Activated T-cell treated with anti-CD3 and anti-CD28 coated beads, Interleukin-2, amount 50 U/mL, for 72 hours (primary cell): ENCODE measurements at regions not wholly inside any gene's neighbourhood (a gene's known extent, or its start where the extent isn't known, plus 50 kb on each side); places are given as distances from the start of the nearest gene placed in this dataset.
A peak's percentile ranks its signal among the peaks of the same experiment; 100 is the strongest.

Experiments used
- ATAC-seq, 2 donors: fragments of 150-1000 bp; cut with Tn5 transposase; replicated peaks in 1 of 2; 2 replicates each; pipeline ENCODE4 v1.10.0; 2021; ENCODE audit warnings: moderate library complexity in 2 of 2, mild to moderate bottlenecking in 1 of 2
- DNase-seq, 2 donors: peaks; one replicate each; pipeline ENCODE4 v3.0.0; 2021 to 2022; ENCODE audit warnings: mixed read lengths in 1 of 2
- H3K27ac Mint-ChIP-seq: one replicate; pipeline ENCODE4 v1.8.0; 2022; ENCODE audit warnings: mild to moderate bottlenecking, moderate library complexity, mixed read lengths
- H3K27me3 Mint-ChIP-seq: one replicate; pipeline ENCODE4 v1.8.0; 2022; ENCODE audit warnings: low read depth, mixed read lengths
- H3K36me3 Mint-ChIP-seq, 2 donors: one replicate each; pipeline ENCODE4 v1.8.0; 2022; ENCODE audit warnings: mixed read lengths in 2 of 2, mild to moderate bottlenecking in 1 of 2; ENCODE audit not compliant: insufficient read depth in 2 of 2
- H3K4me1 Mint-ChIP-seq: one replicate; pipeline ENCODE4 v1.8.0; 2022; ENCODE audit warnings: low read depth, mixed read lengths
- H3K4me3 Mint-ChIP-seq, 2 donors: one replicate each; pipeline ENCODE4 v1.8.0; 2022; ENCODE audit warnings: mild to moderate bottlenecking in 2 of 2, mixed read lengths in 2 of 2, moderate library complexity in 2 of 2
- H3K9me3 Mint-ChIP-seq, 2 donors: one replicate each; pipeline ENCODE4 v1.8.0; 2022; ENCODE audit warnings: mixed read lengths in 2 of 2

DNA sequence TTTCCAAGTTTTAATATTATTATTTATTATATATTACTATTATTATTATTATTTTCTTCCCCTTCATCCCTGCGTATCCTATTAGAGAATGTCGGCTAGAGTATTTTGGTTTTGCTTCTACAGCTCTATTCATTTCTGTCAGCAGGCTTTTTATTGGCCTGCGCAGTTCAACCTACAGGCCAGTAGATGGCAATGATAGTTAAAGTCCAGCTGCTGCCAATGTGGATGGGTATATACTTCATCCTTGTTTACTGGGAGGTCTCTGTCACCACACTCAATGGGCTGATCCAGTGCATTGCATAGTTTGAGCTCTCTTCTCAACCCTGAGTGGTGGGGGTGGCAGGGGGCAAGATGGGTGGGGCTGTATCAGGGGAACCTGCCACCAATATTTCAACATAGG is 799.8 kb downstream of the NSUN3 start:
- ATAC-seq (no peak), DNase-seq (no peak)
- H3K9me3 Mint-ChIP-seq = peaks cover 7 to 26% of the 10 kb centered on the region in 2 donors
- H3K4me1 Mint-ChIP-seq = no peaks in the 10 kb centered on the region
- no peak overlapping the region for H3K4me3 Mint-ChIP-seq
- peaks cover 0 to 3% of the 10 kb centered on the region in 2 donors for H3K36me3 Mint-ChIP-seq
- H3K27ac Mint-ChIP-seq = no peak overlapping the region
- no peaks in the 10 kb centered on the region for H3K27me3 Mint-ChIP-seq

DNA sequence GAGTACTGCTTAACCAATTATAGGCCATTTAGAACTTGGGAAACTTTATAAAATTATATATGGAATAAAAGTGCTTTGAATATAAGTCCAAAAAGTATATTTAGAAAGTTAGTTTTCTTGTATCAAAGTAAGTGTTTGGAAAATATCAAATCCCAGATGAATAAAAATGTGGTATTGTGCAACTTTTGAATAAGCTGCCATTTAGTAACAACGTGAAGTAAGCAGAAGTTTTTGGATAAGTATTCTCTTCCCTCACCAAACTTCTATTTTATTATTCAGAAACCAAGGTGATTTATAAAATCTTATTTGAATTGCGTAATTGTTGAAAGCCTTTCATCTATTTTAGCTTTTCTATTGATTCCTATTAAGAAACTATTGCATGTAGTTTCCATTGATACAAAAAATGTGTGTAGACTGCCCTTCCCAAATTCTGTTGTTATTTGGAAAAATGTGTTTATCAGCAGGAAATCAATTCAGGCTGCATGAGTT is 806.2 kb downstream of the NSUN3 start:
- DNase-seq = no peak
- Mint-ChIP-seq H3K36me3 (no peaks in the 10 kb centered on the region), H3K27me3 (no peaks in the 10 kb centered on the region), H3K27ac (no peak overlapping the region), H3K9me3 (peaks cover 3 to 7% of the 10 kb centered on the region in 2 donors), H3K4me1 (no peaks in the 10 kb centered on the region), H3K4me3 (no peak overlapping the region)
- no peak for ATAC-seq

DNA sequence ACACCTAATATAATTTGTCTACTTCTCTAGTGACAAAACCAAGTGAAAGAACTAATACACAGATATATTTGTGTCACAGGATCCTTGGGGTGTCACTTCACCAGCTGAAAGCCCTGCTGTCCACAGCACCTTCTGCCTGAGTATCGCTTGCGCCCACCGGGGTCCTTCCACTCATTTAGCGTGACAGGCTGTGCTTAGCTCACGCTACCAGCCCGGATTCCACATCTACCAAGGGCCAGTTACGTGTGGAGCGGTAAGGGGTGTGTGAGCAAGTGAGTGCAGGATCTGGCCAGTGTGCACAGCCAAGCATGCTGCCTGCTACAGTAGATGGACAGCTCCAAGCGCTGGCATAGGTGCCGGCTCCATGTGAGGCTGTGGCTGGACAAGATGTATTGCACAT is 810.9 kb downstream of the NSUN3 start:
- ATAC-seq (no peak), DNase-seq (no peak)
- Mint-ChIP-seq H3K36me3 (no peaks in the 10 kb centered on the region), H3K27me3 (no peaks in the 10 kb centered on the region), H3K9me3 (no peaks in the 10 kb centered on the region), H3K4me1 (no peaks in the 10 kb centered on the region), H3K27ac (no peak overlapping the region), H3K4me3 (no peak overlapping the region)

DNA sequence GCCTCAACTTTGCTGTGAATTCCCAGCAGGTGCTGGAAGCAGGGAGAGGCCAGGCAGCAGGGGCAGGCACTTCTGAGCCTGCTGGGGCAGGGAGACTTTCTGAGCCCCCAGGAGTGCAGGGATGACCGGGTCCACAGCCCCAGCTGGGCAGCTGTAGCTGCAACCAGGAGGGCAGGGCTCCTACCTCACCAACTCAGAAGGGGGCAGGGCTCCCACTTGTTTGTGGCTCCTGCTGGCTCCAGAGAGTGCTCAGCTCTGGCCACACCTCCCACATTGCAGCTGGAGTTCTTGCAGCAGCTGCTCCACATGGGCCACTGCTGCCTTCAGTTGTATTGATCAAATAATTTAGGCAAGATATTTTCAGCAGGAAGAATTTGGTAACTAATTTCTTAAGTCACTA is 812.3 kb downstream of the NSUN3 start:
- H3K9me3 Mint-ChIP-seq = no peaks in the 10 kb centered on the region
- no peak overlapping the region for H3K4me3 Mint-ChIP-seq
- H3K27ac Mint-ChIP-seq = no peak overlapping the region
- no peaks in the 10 kb centered on the region for H3K36me3 Mint-ChIP-seq
- ATAC-seq = no peak
- no peaks in the 10 kb centered on the region for H3K4me1 Mint-ChIP-seq
- H3K27me3 Mint-ChIP-seq = no peaks in the 10 kb centered on the region
- DNase-seq = no peak

DNA sequence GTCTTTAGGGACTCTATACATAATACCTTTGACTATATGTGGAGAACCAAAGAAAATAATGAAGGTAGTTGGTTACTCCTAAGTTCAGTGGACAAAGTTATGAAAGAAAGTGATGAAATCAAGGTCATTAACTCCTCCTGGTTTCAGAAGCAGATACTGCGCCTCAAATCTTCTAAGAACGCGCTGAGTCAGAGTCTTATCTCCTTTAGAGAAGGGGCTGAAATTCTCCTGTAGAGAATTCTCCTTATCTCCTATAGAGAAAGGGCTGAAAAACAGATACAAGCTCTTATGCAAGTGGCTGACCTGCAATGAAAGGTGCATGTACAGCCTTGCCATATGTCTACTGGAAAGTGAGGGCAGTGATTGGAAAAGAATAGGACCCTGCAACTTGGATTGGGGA is 824.2 kb downstream of the NSUN3 start:
- ATAC-seq = no peak
- no peak for DNase-seq
- H3K9me3 Mint-ChIP-seq = peaks cover 2 to 13% of the 10 kb centered on the region in 2 donors
- no peaks in the 10 kb centered on the region for H3K36me3 Mint-ChIP-seq
- no peaks in the 10 kb centered on the region for H3K27me3 Mint-ChIP-seq
- no peaks in the 10 kb centered on the region for H3K4me1 Mint-ChIP-seq
- no peak overlapping the region for H3K4me3 Mint-ChIP-seq
- H3K27ac Mint-ChIP-seq = no peak overlapping the region

DNA sequence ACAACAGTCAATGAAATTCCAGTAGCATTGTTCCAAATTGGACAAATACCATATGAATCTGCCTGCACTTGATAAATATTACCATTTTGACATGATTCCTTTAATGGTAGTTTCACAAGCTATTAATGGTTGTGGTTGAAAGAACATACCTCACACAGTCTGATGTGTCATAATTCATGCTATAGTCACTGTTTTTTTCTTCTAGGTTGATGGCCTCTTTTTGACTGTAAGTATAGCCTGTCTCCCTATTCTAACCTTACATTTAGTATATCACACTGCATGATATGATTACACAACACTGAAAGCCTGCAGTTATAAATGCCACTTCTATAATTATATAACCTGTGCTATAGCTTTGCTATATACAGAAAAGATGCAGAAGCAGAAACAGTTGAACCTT is 834.1 kb downstream of the NSUN3 start:
- peaks cover 2% of the 10 kb centered on the region in 2 donors for H3K9me3 Mint-ChIP-seq
- no peak for ATAC-seq
- no peaks in the 10 kb centered on the region for H3K4me1 Mint-ChIP-seq
- H3K4me3 Mint-ChIP-seq = no peak overlapping the region
- H3K36me3 Mint-ChIP-seq = no peaks in the 10 kb centered on the region
- H3K27ac Mint-ChIP-seq = no peak overlapping the region
- no peak for DNase-seq
- H3K27me3 Mint-ChIP-seq = no peaks in the 10 kb centered on the region

DNA sequence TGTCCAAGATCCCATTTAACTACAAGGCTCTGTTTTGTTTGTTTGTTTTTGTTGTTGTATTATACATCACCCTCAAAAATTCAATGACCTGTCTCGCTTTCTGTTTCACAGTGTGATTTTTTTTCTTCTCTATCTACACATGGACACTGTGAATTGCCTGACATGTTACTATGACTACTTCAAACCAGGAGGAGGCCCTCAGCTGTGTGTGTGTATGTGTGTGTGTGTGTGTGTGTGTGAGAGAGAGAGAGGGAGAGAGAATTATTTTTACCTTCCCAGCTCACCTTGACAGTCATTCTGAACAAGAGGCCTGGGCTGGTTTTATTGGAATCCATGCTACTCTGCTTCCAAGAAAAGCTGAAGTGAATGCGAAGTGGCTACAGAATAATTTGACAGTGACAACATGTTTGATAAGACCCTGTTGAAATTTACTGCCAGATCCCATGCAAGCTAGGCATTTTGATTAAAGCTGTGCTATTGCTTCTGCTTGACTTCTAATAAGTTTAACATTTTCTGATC is 841.4 kb downstream of the NSUN3 start:
- Mint-ChIP-seq H3K27me3 (no peaks in the 10 kb centered on the region), H3K27ac (no peak overlapping the region), H3K36me3 (no peaks in the 10 kb centered on the region), H3K9me3 (peaks cover 0 to 8% of the 10 kb centered on the region in 2 donors), H3K4me1 (no peaks in the 10 kb centered on the region), H3K4me3 (no peak overlapping the region)
- no peak for ATAC-seq
- no peak for DNase-seq

DNA sequence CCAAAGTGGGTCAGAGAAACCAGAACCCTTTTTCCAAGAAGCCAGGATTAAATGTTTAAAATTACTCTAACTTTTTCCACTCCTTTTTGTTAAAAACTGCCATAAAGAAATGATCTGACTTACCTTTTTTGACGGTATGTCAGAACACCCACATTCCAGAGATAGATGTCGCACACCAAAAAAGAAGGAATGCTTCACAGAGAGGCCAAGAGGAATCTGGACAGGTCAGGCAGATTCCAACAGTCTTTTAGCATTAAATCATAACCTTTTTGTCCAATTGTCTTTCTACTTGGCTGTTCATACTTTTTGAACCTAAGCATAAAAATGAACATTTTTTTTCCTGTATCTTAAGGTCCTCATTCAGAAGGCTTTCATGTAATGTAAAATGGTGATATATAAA is 846.9 kb downstream of the NSUN3 start:
- Mint-ChIP-seq H3K27ac (no peak overlapping the region), H3K4me3 (no peak overlapping the region), H3K4me1 (no peaks in the 10 kb centered on the region), H3K27me3 (no peaks in the 10 kb centered on the region), H3K36me3 (no peaks in the 10 kb centered on the region), H3K9me3 (peaks cover 6 to 8% of the 10 kb centered on the region in 2 donors)
- DNase-seq = no peak
- ATAC-seq = no peak

DNA sequence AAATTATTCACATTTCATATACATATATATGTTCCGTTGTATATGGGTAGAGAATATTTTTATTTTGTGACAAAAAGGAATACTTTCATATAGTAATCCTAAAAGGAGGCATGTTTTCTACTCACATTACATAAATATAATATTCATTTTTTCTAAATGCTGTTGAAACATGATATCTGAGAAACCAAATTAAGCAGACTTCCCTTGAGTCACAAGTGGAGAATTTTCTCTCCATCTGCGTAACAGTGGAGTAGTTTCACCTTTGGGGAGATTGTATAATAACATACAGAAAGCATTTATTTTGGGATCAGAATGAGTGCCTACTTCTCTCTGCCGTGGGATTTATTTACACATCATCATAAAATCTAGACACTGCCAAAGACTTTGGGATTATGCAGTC is 849.8 kb downstream of the NSUN3 start:
- H3K4me3 Mint-ChIP-seq = no peak overlapping the region
- no peaks in the 10 kb centered on the region for H3K4me1 Mint-ChIP-seq
- no peak for ATAC-seq
- H3K36me3 Mint-ChIP-seq = no peaks in the 10 kb centered on the region
- H3K27me3 Mint-ChIP-seq = no peaks in the 10 kb centered on the region
- H3K27ac Mint-ChIP-seq = no peak overlapping the region
- no peak for DNase-seq
- peaks cover 2 to 8% of the 10 kb centered on the region in 2 donors for H3K9me3 Mint-ChIP-seq

DNA sequence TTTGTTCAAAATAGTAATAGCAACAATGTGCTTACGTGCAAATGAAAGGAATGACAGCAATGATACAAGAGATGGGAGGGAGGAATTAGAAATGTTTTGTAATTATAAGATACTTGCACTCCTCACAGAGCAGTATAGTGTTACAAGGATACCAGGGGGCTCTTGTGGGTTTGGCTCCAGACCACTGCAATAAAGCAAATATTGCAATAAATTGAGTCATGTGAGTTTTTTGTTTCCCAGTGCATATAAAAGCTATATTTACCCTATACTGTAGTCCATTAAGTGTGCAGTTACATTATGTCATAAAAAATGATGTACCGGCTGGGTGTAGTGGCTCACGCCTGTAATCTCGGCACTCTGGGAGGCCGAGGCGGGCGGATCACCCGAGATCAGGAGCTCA is 864.3 kb downstream of the NSUN3 start:
- ATAC-seq = no peak
- Mint-ChIP-seq H3K27me3 (no peaks in the 10 kb centered on the region), H3K27ac (no peak overlapping the region)

DNA sequence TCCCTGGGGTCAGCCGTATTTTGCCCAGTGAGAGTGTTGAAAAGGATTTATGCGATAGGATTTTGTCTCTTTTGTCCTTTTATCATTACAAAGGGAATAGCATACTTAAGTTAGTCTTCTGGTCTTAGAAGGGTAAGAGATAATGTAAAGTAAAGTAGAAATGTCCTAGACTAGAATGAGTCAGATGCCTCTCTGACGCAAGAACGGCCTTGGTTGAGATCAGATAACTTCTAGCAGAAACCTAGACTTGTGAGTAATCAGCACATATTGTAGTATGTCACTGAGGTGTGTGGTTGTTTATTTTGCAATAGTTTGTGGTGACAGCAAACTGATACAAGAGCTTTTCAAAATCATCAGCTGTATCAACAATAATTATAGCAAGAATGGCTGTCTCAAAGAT is 866.1 kb downstream of the NSUN3 start:
- Mint-ChIP-seq H3K4me3 (no peak overlapping the region), H3K9me3 (peaks cover 2 to 5% of the 10 kb centered on the region in 2 donors), H3K4me1 (no peaks in the 10 kb centered on the region), H3K36me3 (no peaks in the 10 kb centered on the region), H3K27me3 (no peaks in the 10 kb centered on the region), H3K27ac (peak overlapping the region; percentile 42)
- peak; percentile 43 to 72 for ATAC-seq
- peak in 1 of 2 donors; percentile 1 for DNase-seq

More for the DNA sequence above, 864.3 kb downstream of the NSUN3 start:
- Mint-ChIP-seq H3K9me3 (peaks cover 2 to 4% of the 10 kb centered on the region in 2 donors), H3K4me1 (no peaks in the 10 kb centered on the region), H3K4me3 (no peak overlapping the region), H3K36me3 (no peaks in the 10 kb centered on the region)
- DNase-seq = no peak

DNA sequence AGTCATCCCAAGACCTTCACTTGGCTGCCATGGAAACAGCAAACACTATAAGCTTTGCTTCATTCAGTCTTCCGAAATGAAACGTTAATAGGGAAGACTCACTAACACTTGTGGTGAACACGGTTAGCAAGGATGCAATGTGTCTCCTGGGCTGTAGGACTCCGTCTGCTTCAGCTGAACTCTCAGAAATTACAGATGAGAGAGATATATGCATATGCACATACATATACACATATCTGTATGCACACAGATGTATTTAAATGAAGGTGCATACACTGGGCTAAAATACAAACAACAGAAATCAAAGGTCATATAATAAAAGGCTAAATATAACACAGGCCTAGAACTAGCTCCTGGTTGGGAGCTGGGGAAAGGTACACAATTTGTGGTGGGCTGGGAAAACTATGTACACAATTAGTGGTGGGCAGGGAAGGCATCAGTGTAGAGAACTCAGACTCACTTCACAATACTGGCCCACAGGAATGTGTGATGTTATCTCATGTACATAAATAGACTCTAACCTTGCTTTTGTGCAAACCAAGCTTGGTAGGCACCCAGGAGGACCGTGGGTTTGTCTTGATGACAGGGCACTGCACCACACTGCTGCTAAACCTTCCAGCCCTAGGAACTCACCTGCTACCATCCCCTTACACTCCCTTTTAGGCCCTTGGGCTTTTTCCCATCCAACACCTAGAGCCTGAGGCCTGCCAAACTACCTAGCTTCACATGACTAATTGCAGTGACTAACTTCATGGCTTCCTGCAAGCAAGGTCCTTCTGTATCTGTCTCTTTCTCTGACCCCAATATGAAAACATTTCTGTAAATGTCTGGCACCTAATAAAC is 873.1 kb downstream of the NSUN3 start:
- no peak for ATAC-seq
- DNase-seq = no peak
- no peaks in the 10 kb centered on the region for H3K4me1 Mint-ChIP-seq
- no peak overlapping the region for H3K4me3 Mint-ChIP-seq
- peaks cover under 1 to 19% of the 10 kb centered on the region in 2 donors for H3K9me3 Mint-ChIP-seq
- H3K27me3 Mint-ChIP-seq = no peaks in the 10 kb centered on the region
- no peak overlapping the region for H3K27ac Mint-ChIP-seq
- H3K36me3 Mint-ChIP-seq = peaks cover 0 to 3% of the 10 kb centered on the region in 2 donors

DNA sequence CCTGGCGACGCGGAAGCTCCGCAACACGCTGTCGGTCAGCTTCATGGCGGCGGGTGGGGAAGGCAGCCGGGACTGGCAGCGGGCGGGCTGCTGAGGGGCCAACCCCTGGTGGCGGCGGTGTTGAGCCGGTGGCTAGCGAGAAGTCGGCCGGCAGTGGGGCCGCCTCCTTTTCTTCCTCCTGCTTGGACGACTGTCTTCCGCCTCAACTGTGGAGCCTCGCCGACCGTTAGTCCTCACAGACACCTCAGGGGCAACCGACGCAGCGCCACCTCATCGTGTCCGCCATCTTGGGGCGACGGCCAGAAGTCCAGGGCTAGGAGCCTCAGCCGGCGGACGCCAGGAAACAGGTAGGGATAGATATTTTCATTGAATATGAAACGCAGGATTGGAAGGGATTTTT is 875.1 kb downstream of the NSUN3 start:
- H3K4me1 Mint-ChIP-seq = no peaks in the 10 kb centered on the region
- no peak overlapping the region for H3K27ac Mint-ChIP-seq
- peaks cover 0 to 3% of the 10 kb centered on the region in 2 donors for H3K36me3 Mint-ChIP-seq
- DNase-seq (no peak), ATAC-seq (no peak)
- H3K9me3 Mint-ChIP-seq = peaks cover 2 to 23% of the 10 kb centered on the region in 2 donors
- no peak overlapping the region for H3K4me3 Mint-ChIP-seq
- H3K27me3 Mint-ChIP-seq = no peaks in the 10 kb centered on the region

DNA sequence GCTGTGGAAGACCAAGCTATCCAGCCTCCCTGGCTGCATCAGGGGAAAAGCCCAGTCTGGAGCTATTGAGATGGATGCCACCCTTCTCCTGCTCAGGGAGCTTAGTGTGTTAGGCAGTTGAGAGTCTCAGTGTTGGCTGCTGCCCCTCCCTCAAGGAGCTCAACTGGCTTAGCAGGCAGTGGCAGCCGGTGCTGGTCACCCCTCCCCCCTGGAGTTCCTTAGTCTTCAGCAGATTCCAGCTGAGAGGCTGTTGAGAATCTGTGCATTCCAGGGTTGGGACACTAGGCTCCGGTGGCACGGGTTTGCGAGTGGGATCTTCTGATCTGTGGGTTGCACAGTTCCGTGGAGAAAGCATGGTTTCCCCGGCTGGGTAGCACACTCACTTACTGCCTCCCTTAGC is 883.8 kb downstream of the NSUN3 start:
- H3K27me3 Mint-ChIP-seq = no peaks in the 10 kb centered on the region
- no peak overlapping the region for H3K27ac Mint-ChIP-seq
- DNase-seq (no peak), ATAC-seq (no peak)
- no peaks in the 10 kb centered on the region for H3K4me1 Mint-ChIP-seq
- H3K4me3 Mint-ChIP-seq = no peak overlapping the region
- peaks cover 5 to 13% of the 10 kb centered on the region in 2 donors for H3K9me3 Mint-ChIP-seq
- H3K36me3 Mint-ChIP-seq = no peaks in the 10 kb centered on the region
